GM18505 (cell line): ENCODE measurements at regions not wholly inside any gene's neighbourhood (a gene's known extent, or its start where the extent isn't known, plus 50 kb on each side); places are given as distances from the start of the nearest gene placed in this dataset.

Source experiments
- ATAC-seq: cut with Tn5 transposase; IDR thresholded peaks from one replicate; pipeline ENCODE4 v1.9.1; 2021; ENCODE audit not compliant: unreplicated experiment
- POLR2A ChIP-seq: IDR thresholded peaks from 4 replicates; pipeline ENCODE4 v1.6.1; 2011; ENCODE audit warnings: borderline replicate concordance; ENCODE audit not compliant: insufficient read depth, insufficient read length; ENCODE audit errors: extremely low read depth

GRCh38 chrX:149312097-149312496 lies 193.0 kb downstream of the IDS start:
- no peak for ATAC-seq
- no peak for TF ChIP-seq POLR2A

GRCh38 chrX:149302705-149303104 lies 202.4 kb downstream of the IDS start:
- no peak for TF ChIP-seq POLR2A
- no peak for ATAC-seq

GRCh38 chrX:149298111-149298510 lies 207.0 kb downstream of the IDS start:
- no peak for ATAC-seq
- TF ChIP-seq POLR2A = no peak

- no peak for ATAC-seq
- no peak for TF ChIP-seq POLR2A
Observed at GRCh38 chrX:149296092-149296491, 209.0 kb downstream of the IDS start.

- no peak for TF ChIP-seq POLR2A
- peak; percentile 76 for ATAC-seq
Observed at GRCh38 chrX:149286940-149287349, 218.2 kb downstream of the IDS start.

DNA sequence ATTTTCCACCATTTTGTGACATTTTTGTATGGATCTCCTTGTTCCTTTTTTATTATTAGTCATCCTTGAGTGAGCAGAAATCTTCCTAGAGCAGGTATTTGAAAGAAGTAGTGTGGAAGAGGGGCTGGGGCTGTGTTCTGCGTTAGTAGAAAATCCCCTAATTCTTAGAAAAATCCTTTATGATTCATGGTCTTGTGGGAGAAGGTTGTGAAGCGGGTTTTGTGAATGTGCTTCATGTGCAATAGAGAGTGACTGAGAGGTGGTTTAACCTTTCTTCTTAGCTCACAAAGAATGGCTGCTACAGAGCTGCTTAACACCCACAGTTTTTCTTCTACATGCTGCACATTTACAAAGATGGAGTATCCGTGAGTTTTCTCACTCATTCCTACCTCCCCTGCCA lies 220.5 kb downstream of the IDS start:
- no peak for TF ChIP-seq POLR2A
- no peak for ATAC-seq

- no peak for TF ChIP-seq POLR2A
- no peak for ATAC-seq
Observed at GRCh38 chrX:149283853-149284252, 221.3 kb downstream of the IDS start.

- no peak for ATAC-seq
- TF ChIP-seq POLR2A = no peak
Observed at GRCh38 chrX:149282909-149283308, 222.2 kb downstream of the IDS start.

GRCh38 chrX:149280011-149280410 lies 225.1 kb downstream of the IDS start:
- TF ChIP-seq POLR2A = no peak
- no peak for ATAC-seq

- no peak for TF ChIP-seq POLR2A
- no peak for ATAC-seq
Observed at GRCh38 chrX:149275836-149276235, 229.3 kb downstream of the IDS start.

GRCh38 chrX:149274516-149275105 lies 230.5 kb downstream of the IDS start:
- TF ChIP-seq POLR2A = no peak
- ATAC-seq = no peak

GRCh38 chrX:149272690-149273463 lies 232.2 kb downstream of the IDS start:
- TF ChIP-seq POLR2A = no peak
- no peak for ATAC-seq

- ATAC-seq = peak; percentile 61
- no peak for TF ChIP-seq POLR2A
Observed at GRCh38 chrX:149267878-149268813, 237.0 kb downstream of the IDS start.

- ATAC-seq = no peak
- no peak for TF ChIP-seq POLR2A
Observed at GRCh38 chrX:149262086-149262485, 243.0 kb downstream of the IDS start.

DNA sequence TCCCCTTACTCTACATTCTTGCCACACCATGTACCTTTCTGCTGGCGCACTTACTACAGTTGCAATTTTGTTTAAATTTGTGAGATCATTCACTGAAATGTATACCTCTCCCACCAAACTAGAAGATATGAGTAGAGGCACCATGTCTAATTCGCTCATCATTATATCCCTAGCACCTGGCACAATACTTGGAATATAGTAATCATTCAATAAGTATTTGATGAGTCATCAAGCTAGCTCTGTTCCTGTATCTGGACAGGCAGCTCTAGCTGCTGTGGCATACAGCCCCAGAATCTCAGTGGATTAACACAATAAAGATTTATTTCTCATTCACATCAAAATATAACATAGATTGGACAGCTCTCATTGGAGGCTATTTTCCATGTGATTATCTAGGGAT lies 245.9 kb downstream of the IDS start:
- no peak for TF ChIP-seq POLR2A
- no peak for ATAC-seq
